NCI-H1048 (cell line): ENCODE measurements at regions not wholly inside any gene's neighbourhood (a gene's known extent, or its start where the extent isn't known, plus 50 kb on each side); places are given as distances from the start of the nearest gene placed in this dataset.
"Not testable (repeated sequence)": the region's sequence is repeated elsewhere in the genome, so short reads cannot be mapped to it uniquely, and the experiment has no call there.

Experiments used
- DNase-seq: peaks from one replicate; lab custom pipeline; 2025; lab: John Stamatoyannopoulos, UW

GRCh38 chr3:153221748-153222162, 59.7 kb downstream of the RAP2B start:
- no peak for DNase-seq

GRCh38 chr3:153226877-153227276, 64.9 kb downstream of the RAP2B start:
- DNase-seq = not testable (repeated sequence)

- not testable (repeated sequence) for DNase-seq
Observed at GRCh38 chr3:153230427-153230826, 68.4 kb downstream of the RAP2B start.

GRCh38 chr3:153231245-153231644, 69.2 kb downstream of the RAP2B start:
- not testable (repeated sequence) for DNase-seq

- not testable (repeated sequence) for DNase-seq
Observed at GRCh38 chr3:153232050-153232752, 70.2 kb downstream of the RAP2B start.

GRCh38 chr3:153232851-153233271, 70.8 kb downstream of the RAP2B start:
- DNase-seq = no peak

- DNase-seq = no peak
Observed at GRCh38 chr3:153233986-153234385, 72.0 kb downstream of the RAP2B start.

- no peak for DNase-seq
Observed at GRCh38 chr3:153242896-153243295, 80.9 kb downstream of the RAP2B start.

GRCh38 chr3:153244961-153245360, 82.9 kb downstream of the RAP2B start:
- no peak for DNase-seq

- DNase-seq = no peak
Observed at GRCh38 chr3:153245661-153246060, 83.6 kb downstream of the RAP2B start.

GRCh38 chr3:153246331-153246730, 84.3 kb downstream of the RAP2B start:
- DNase-seq = no peak

GRCh38 chr3:153246806-153247205, 84.8 kb downstream of the RAP2B start:
- no peak for DNase-seq

- no peak for DNase-seq
Observed at GRCh38 chr3:153247331-153248330, 85.6 kb downstream of the RAP2B start.

- not testable (repeated sequence) for DNase-seq
Observed at GRCh38 chr3:153248835-153249234, 86.8 kb downstream of the RAP2B start.

GRCh38 chr3:153249906-153250305, 87.9 kb downstream of the RAP2B start:
- no peak for DNase-seq

GRCh38 chr3:153250446-153250845, 88.4 kb downstream of the RAP2B start:
- no peak for DNase-seq

- DNase-seq = no peak
Observed at GRCh38 chr3:153252963-153253362, 90.9 kb downstream of the RAP2B start.

GRCh38 chr3:153254361-153254760, 92.3 kb downstream of the RAP2B start:
- no peak for DNase-seq

GRCh38 chr3:153257673-153258351, 95.8 kb downstream of the RAP2B start:
- DNase-seq = no peak

GRCh38 chr3:153259956-153260355, 97.9 kb downstream of the RAP2B start:
- no peak for DNase-seq

GRCh38 chr3:153260681-153261080, 98.7 kb downstream of the RAP2B start:
- DNase-seq = no peak

- no peak for DNase-seq
Observed at GRCh38 chr3:153266619-153267018, 104.6 kb downstream of the RAP2B start.
